ENCODE measurements at regions not wholly inside any gene's neighbourhood (a gene's known extent, or its start where the extent isn't known, plus 50 kb on each side); places are given as distances from the start of the nearest gene placed in this dataset.

- TF ChIP-seq CTCF (IDR thresholded peaks at IDR 0.05) (no peak), POLR2A (IDR thresholded peaks at IDR 0.05) (no peak)
Observed at GRCh38 chr2:126177479-126177878, 478.5 kb upstream of the GYPC start.

Data from lower leg skin (tissue), 3 donors.